Panc1 (cell line): ENCODE measurements at regions not wholly inside any gene's neighbourhood (a gene's known extent, or its start where the extent isn't known, plus 50 kb on each side); places are given as distances from the start of the nearest gene placed in this dataset.

Source experiments
- ATAC-seq: fragments of 200-7000 bp; cut with Tn5 transposase; 2 replicates; pipeline ENCODE4 v1.9.1; 2020; ENCODE audit warnings: mild to moderate bottlenecking, moderate library complexity
- BruUV-seq: library from RNA; stranded (reverse); fragments of 400-500 nt; replicated peaks from 2 replicates; lab custom pipeline; 2021; lab: Mats Ljungman, UMichigan
- CTCF ChIA-PET: fragments of 300-600 bp; sonication (Branson Sonifier 250); formaldehyde crosslinking; loops from one replicate; lab custom pipeline; 2022; ENCODE audit warnings: antibody characterized with exemption; lab: Charles Lee
- POLR2A ChIA-PET: fragments of 300-600 bp; sonication (Branson Sonifier 250); formaldehyde crosslinking; loops from one replicate; lab custom pipeline; 2022; ENCODE audit warnings: antibody characterized with exemption; lab: Charles Lee
- DNase-seq: peaks from one replicate; pipeline ENCODE4 v3.0.0-alpha.2; 2010; ENCODE audit warnings: low read depth, low spot score
- H3K27ac ChIP-seq: 2 replicates; pipeline ENCODE4 v1.5.1; 2011; ENCODE audit warnings: mild to moderate bottlenecking, low read length, inconsistent platforms
- H3K27me3 ChIP-seq: fragments of 200-500 bp; sonication (Bioruptor generic); 2 replicates; pipeline ENCODE4 v1.6.0; 2014; ENCODE audit warnings: low read length, inconsistent platforms; ENCODE audit not compliant: control insufficient read depth, insufficient read depth
- H3K36me3 ChIP-seq: fragments of 200-500 bp; sonication (Bioruptor generic); 2 replicates; pipeline ENCODE4 v1.5.1; 2014; ENCODE audit warnings: inconsistent platforms, mild to moderate bottlenecking, low read length, moderate library complexity; ENCODE audit not compliant: control insufficient read depth, insufficient read depth
- H3K4me1 ChIP-seq: 2 replicates; pipeline ENCODE4 v1.5.1; 2011; ENCODE audit warnings: inconsistent platforms, mild to moderate bottlenecking, low read length, moderate library complexity; ENCODE audit not compliant: control insufficient read depth, insufficient read depth
- H3K4me3 ChIP-seq, 2 experiments: 2 replicates each; pipeline ENCODE4 v1.5.1; 2011 to 2012; ENCODE audit warnings: low read depth in 2 of 2, low read length in 2 of 2, mild to moderate bottlenecking in 2 of 2, inconsistent platforms in 1 of 2, moderate library complexity in 1 of 2
- H3K9me3 ChIP-seq: fragments of 200-500 bp; sonication (Bioruptor generic); 2 replicates; pipeline ENCODE4 v1.5.1; 2014; ENCODE audit warnings: low read depth, mild to moderate bottlenecking, inconsistent platforms, low read length, moderate library complexity; ENCODE audit not compliant: control insufficient read depth, insufficient read depth
- CTCF ChIP-seq: fragments of 450-650 bp; IDR thresholded peaks from 2 replicates; pipeline ENCODE4 v1.5.1; 2017; ENCODE audit warnings: mild to moderate bottlenecking
- POLR2AphosphoS5 ChIP-seq: IDR thresholded peaks from 2 replicates; pipeline ENCODE4 v1.6.1; 2012; ENCODE audit warnings: mild to moderate bottlenecking, low read depth, low read length, moderate library complexity
- REST ChIP-seq, 2 experiments: IDR thresholded peaks; 2 replicates each; pipeline ENCODE4 v1.6.1; 2011 to 2012; ENCODE audit warnings: low read depth in 2 of 2, control low read depth in 1 of 2, low read length in 1 of 2, mild to moderate bottlenecking in 1 of 2, moderate library complexity in 1 of 2; ENCODE audit not compliant: insufficient read depth in 1 of 2
- SIN3A ChIP-seq: IDR thresholded peaks from 2 replicates; pipeline ENCODE4 v1.6.1; 2012; ENCODE audit warnings: low read depth, mild to moderate bottlenecking, low read length, moderate library complexity, borderline replicate concordance; ENCODE audit not compliant: insufficient read depth
- TCF7L2 ChIP-seq: IDR thresholded peaks from 2 replicates; pipeline ENCODE4 v1.6.1; 2011; ENCODE audit warnings: mild to moderate bottlenecking, low read depth, low read length, inconsistent platforms
- in situ Hi-C: cut with HindIII; loops from 2 replicates; pipeline ENCODE4 v1.10.0; 2016; ENCODE audit warnings: low sequenced_read_pairs, low pct_unique_long_range_greater_than_20kb
- intact Hi-C: fragments of 100-400 bp; cut with micrococcal nuclease; formaldehyde crosslinking; loops from one replicate; pipeline ENCODE4 v1.10.0; 2022; ENCODE audit not compliant: unreplicated experiment

- DNase-seq (no peak), ATAC-seq (no peak)
- TF ChIP-seq SIN3A (no peak), CTCF (no peak), REST (IDR thresholded peaks at IDR 0.05; ENCODE audit: insufficient read depth in 1 of 2, low read depth in 2 of 2, low read length in 1 of 2) (no peak), TCF7L2 (no peak)
- BruUV-seq, result no TSS peak
- Histone ChIP-seq H3K4me3 (no peak overlapping the region), H3K4me1 (peaks cover 3% of the 10 kb centered on the region; the same call in 1 of the 2 replicates), H3K9me3 (no peaks in the 10 kb centered on the region), H3K27ac (no peak overlapping the region), H3K36me3 (no peaks in the 10 kb centered on the region), H3K27me3 (no peaks in the 10 kb centered on the region)
- POLR2A ChIA-PET, result no interaction called here
- CTCF ChIA-PET, result no interaction called here
- intact Hi-C loops (no loop called here), in situ Hi-C loops (no loop called here)
Observed at GRCh38 chr4:186819342-186820086, 95.9 kb upstream of the FAT1 start.

- TF ChIP-seq CTCF, result no peak
- TF ChIP-seq TCF7L2, result no peak
- no peak for TF ChIP-seq REST (IDR thresholded peaks at IDR 0.05; ENCODE audit: insufficient read depth in 1 of 2, low read depth in 2 of 2, low read length in 1 of 2)
- TF ChIP-seq SIN3A, result no peak
- no peak for TF ChIP-seq POLR2AphosphoS5
- Histone ChIP-seq H3K4me1 (peaks cover 3% of the 10 kb centered on the region; the same call in 1 of the 2 replicates), H3K27ac (no peak overlapping the region), H3K4me3 (no peak overlapping the region), H3K36me3 (no peaks in the 10 kb centered on the region), H3K27me3 (no peaks in the 10 kb centered on the region), H3K9me3 (no peaks in the 10 kb centered on the region)
- in situ Hi-C loops (no loop called here), intact Hi-C loops (no loop called here)
- ATAC-seq (no peak), DNase-seq (no peak)
- ChIA-PET POLR2A (no interaction called here), CTCF (no interaction called here)
- BruUV-seq, result no TSS peak
Observed at GRCh38 chr4:186820391-186820891, 96.8 kb upstream of the FAT1 start.
